Retinal pigment epithelial cell (primary cell): ENCODE measurements at regions not wholly inside any gene's neighbourhood (a gene's known extent, or its start where the extent isn't known, plus 50 kb on each side); places are given as distances from the start of the nearest gene placed in this dataset.

Experiments used
- DNase-seq: peaks from one replicate; pipeline ENCODE4 v3.0.0-alpha.2; 2010; ENCODE audit warnings: low read depth
- H3K4me3 ChIP-seq: 2 replicates; pipeline ENCODE4 v1.5.1; 2011; ENCODE audit warnings: mild to moderate bottlenecking, low read length, control low read depth, moderate library complexity
- TF ChIP-seq, protein P1 (sequence below): conservative IDR thresholded peaks from 2 replicates; pipeline ENCODE4 v1.5.1; 2011; ENCODE audit warnings: low read depth, low read length, control low read depth, inconsistent platforms

- TF ChIP-seq, protein P1, sequence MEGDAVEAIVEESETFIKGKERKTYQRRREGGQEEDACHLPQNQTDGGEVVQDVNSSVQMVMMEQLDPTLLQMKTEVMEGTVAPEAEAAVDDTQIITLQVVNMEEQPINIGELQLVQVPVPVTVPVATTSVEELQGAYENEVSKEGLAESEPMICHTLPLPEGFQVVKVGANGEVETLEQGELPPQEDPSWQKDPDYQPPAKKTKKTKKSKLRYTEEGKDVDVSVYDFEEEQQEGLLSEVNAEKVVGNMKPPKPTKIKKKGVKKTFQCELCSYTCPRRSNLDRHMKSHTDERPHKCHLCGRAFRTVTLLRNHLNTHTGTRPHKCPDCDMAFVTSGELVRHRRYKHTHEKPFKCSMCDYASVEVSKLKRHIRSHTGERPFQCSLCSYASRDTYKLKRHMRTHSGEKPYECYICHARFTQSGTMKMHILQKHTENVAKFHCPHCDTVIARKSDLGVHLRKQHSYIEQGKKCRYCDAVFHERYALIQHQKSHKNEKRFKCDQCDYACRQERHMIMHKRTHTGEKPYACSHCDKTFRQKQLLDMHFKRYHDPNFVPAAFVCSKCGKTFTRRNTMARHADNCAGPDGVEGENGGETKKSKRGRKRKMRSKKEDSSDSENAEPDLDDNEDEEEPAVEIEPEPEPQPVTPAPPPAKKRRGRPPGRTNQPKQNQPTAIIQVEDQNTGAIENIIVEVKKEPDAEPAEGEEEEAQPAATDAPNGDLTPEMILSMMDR = no peak
- H3K4me3 ChIP-seq = no peak overlapping the region
- no peak for DNase-seq
Measured at GRCh38 chr1:103353391-103353790, 172.1 kb upstream of the RNPC3 start.

GRCh38 chr1:103348136-103348535 lies 177.4 kb upstream of the RNPC3 start:
- no peak for DNase-seq
- TF ChIP-seq, protein P1 = no peak
- H3K4me3 ChIP-seq = no peak overlapping the region

GRCh38 chr1:103344930-103345329 lies 180.6 kb upstream of the RNPC3 start:
- H3K4me3 ChIP-seq = no peak overlapping the region
- no peak for DNase-seq
- TF ChIP-seq, protein P1 = no peak

- no peak overlapping the region for H3K4me3 ChIP-seq
- TF ChIP-seq, protein P1 = no peak
- DNase-seq = no peak
Measured at GRCh38 chr1:103341377-103341880, 184.1 kb upstream of the RNPC3 start.

DNA sequence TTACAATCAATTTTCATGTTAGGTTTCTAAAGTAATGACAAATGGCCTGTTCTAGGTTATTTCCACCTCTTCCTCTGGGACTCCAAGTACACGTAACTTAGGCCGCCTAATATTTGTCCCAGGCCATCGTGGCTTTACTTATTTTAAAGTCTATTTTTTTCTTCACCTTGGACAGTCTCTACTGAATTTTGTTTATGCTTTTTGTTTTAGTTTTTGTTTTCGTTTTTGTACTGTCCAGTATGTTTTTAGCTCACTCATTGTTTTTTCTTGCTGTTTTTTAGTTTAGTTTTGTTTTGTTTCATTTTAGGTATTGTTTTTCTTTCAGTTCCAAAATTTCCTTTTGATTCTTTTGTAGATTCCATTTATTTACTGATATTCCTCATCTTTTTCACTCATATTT lies 187.7 kb upstream of the RNPC3 start:
- TF ChIP-seq, protein P1 = no peak
- no peak for DNase-seq
- no peak overlapping the region for H3K4me3 ChIP-seq

DNA sequence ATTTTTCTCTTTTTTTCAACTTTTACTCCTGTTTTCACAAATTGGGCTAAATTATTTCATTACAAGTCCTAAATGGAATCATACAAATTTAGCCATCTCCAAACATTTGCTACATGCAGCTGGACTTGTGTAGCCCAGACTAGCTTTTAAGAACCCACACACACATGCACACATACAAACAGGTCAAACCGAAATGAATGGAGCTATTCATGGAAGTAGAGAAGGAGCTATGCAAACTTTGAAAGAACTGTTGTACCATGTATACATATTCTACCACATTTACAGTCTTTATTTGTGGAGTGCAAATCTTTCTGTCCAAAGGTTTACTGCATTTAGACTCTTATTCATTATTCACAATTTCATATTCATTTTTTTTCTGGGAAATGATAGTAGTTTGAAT lies 189.1 kb upstream of the RNPC3 start:
- no peak overlapping the region for H3K4me3 ChIP-seq
- DNase-seq = peak; percentile 10
- TF ChIP-seq, protein P1 = no peak

DNA sequence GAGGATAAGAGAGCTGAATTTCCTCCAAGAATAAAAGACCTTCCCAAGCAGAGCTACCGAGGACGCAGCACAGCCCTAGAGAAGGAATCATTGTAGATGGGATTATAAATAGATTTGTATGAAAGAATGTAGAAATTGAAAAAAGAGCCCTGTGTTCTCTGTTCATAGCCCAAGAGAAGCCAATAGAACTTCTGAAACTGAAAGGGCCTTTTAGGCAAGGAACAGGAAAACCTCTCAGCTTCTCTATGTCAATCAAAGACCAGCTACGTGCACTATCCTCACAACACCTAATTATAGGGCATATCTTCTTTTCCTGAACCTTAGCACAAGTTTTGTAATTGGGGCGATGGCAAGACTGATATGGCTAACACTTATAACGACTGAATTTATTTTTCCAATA lies 192.4 kb upstream of the RNPC3 start:
- H3K4me3 ChIP-seq = no peak overlapping the region
- no peak for DNase-seq
- TF ChIP-seq, protein P1 = no peak
